K562 (cell line): ENCODE measurements at regions not wholly inside any gene's neighbourhood (a gene's known extent, or its start where the extent isn't known, plus 50 kb on each side); places are given as distances from the start of the nearest gene placed in this dataset.

Source experiments
- ATAC-seq: fragments of 200-7000 bp; cut with Tn5 transposase; 3 replicates; pipeline ENCODE4 v1.9.1; 2020; ENCODE audit warnings: moderate library complexity
- BruUV-seq: library from RNA; stranded (reverse); fragments of 400-500 nt; replicated peaks from 2 replicates; lab custom pipeline; 2021; lab: Mats Ljungman, UMichigan
- CTCF ChIA-PET: fragments of 300-600 bp; formaldehyde crosslinking; extraction: SDS; loops from one replicate; lab custom pipeline; 2021; ENCODE audit warnings: low intra/inter-chr PET ratio; lab: Yijun Ruan, JAX
- POLR2A ChIA-PET: fragments of 300-600, 350-650 bp; sonication (Branson Sonifier 250); formaldehyde crosslinking; extraction: SDS; loops from one replicate; lab custom pipeline; 2021; ENCODE audit warnings: antibody characterized with exemption, inconsistent platforms; lab: Yijun Ruan, JAX
- DNase-seq, 4 experiments: peaks; one replicate each; pipeline versions ENCODE4 v3.0.0 to v3.0.0-alpha.2; 2011 to 2018; ENCODE audit warnings: low spot score in 3 of 4, mixed read lengths in 3 of 4; ENCODE audit errors: extremely low read depth in 1 of 4
- FAIRE-seq: peaks from 2 replicates; lab custom pipeline; 2011; peaks lifted over from hg19 to GRCh38; lab: Jason Lieb, UNC
- H2AFZ ChIP-seq: 2 replicates; pipeline ENCODE4 v1.6.0; 2011; ENCODE audit warnings: low read depth, low read length, control low read depth, inconsistent platforms
- H3K27ac ChIP-seq: fragments of 200-600 bp; 3 replicates; pipeline ENCODE4 v1.8.0; 2011; ENCODE audit warnings: low read depth, mild to moderate bottlenecking, control low read depth, inconsistent platforms, low read length, moderate library complexity, mixed read lengths; ENCODE audit errors: extremely low read depth
- H3K27me3 ChIP-seq, 2 experiments: fragments of 300-600 bp in 1 of 2; 2 replicates in 1 of 2; 3 replicates in 1 of 2; pipeline versions ENCODE4 v1.6.0 to v1.8.0; 2011; ENCODE audit warnings: inconsistent platforms in 2 of 2, low read length in 2 of 2, mild to moderate bottlenecking in 1 of 2, mixed read lengths in 1 of 2, moderate library complexity in 1 of 2; ENCODE audit not compliant: control insufficient read depth in 2 of 2, insufficient read depth in 2 of 2
- H3K36me3 ChIP-seq: fragments of 300-600 bp; 3 replicates; pipeline ENCODE4 v1.8.0; 2011; ENCODE audit warnings: mild to moderate bottlenecking, low read length, inconsistent platforms; ENCODE audit not compliant: control insufficient read depth, insufficient read depth
- H3K4me1 ChIP-seq, 2 experiments: fragments of 200-600 bp in 1 of 2; replicated peaks in 1 of 2; 2 replicates in 1 of 2; 3 replicates in 1 of 2; pipeline versions ENCODE4 v1.5.1 to v1.8.0; 2011; ENCODE audit warnings: inconsistent platforms in 2 of 2, low read length in 2 of 2, mild to moderate bottlenecking in 1 of 2, mixed read lengths in 1 of 2, moderate library complexity in 1 of 2; ENCODE audit not compliant: control insufficient read depth in 2 of 2, insufficient read depth in 2 of 2
- H3K4me2 ChIP-seq: 2 replicates; pipeline ENCODE4 v1.6.1; 2011; ENCODE audit warnings: low read length, control low read depth, inconsistent platforms, mixed read lengths; ENCODE audit not compliant: insufficient read depth
- H3K4me3 ChIP-seq: fragments of 200-600 bp; sonication (generic), shearing (Covaris generic); 2 replicates; pipeline ENCODE4 v1.5.1; 2016; ENCODE audit warnings: control low read depth, inconsistent platforms
- H3K79me2 ChIP-seq: fragments of 200-600 bp; 3 replicates; pipeline ENCODE4 v1.8.0; 2011; ENCODE audit warnings: low read length, inconsistent platforms; ENCODE audit not compliant: control insufficient read depth, insufficient read depth
- H3K9ac ChIP-seq, 2 experiments: 2 replicates each; pipeline versions ENCODE4 v1.6.0 to v1.6.1; 2011; ENCODE audit warnings: low read depth in 2 of 2, low read length in 2 of 2, control low read depth in 1 of 2, inconsistent platforms in 1 of 2, mild to moderate bottlenecking in 1 of 2, mixed read lengths in 1 of 2; ENCODE audit not compliant: insufficient read depth in 1 of 2
- H3K9me1 ChIP-seq: one replicate; pipeline ENCODE4 v1.6.0; 2011; ENCODE audit warnings: inconsistent platforms, mild to moderate bottlenecking, low read length, moderate library complexity; ENCODE audit not compliant: control insufficient read depth, insufficient read depth
- H3K9me3 ChIP-seq: replicated peaks from 2 replicates; pipeline ENCODE4 v1.5.1; 2011; ENCODE audit warnings: low read depth, low read length, inconsistent platforms; ENCODE audit not compliant: control insufficient read depth, insufficient read depth
- H4K20me1 ChIP-seq: replicated peaks from 2 replicates; pipeline ENCODE4 v1.6.1; 2011; ENCODE audit warnings: low read length, inconsistent platforms, mixed read lengths; ENCODE audit not compliant: control insufficient read depth, insufficient read depth
- ASH1L ChIP-seq: fragments of 450-650 bp; IDR thresholded peaks from 2 replicates; pipeline ENCODE4 v1.6.1; 2018; ENCODE audit warnings: borderline replicate concordance, mild to moderate bottlenecking, low read depth; ENCODE audit not compliant: partially characterized antibody
- ATF1 ChIP-seq, 2 experiments: fragments of 450-650 bp in 1 of 2; IDR thresholded peaks; 2 replicates each; pipeline ENCODE4 v1.6.1; 2016; ENCODE audit warnings: missing compliant biosample characterization in 1 of 2, missing genetic modification characterization in 1 of 2
- C11orf30 ChIP-seq: fragments of 450-650 bp; IDR thresholded peaks from 2 replicates; pipeline ENCODE4 v1.6.1; 2016; ENCODE audit warnings: low read depth, mild to moderate bottlenecking
- CSDE1 ChIP-seq, 2 experiments: fragments of 450-650 bp; IDR thresholded peaks; 2 replicates each; pipeline ENCODE4 v1.6.1; 2016; ENCODE audit warnings: mild to moderate bottlenecking in 1 of 2
- FOXK1 ChIP-seq: sonication (generic); formaldehyde crosslinking; IDR thresholded peaks from 2 replicates; pipeline ENCODE4 v1.8.0; 2022; ENCODE audit warnings: missing genetic modification reagents, mild to moderate bottlenecking, borderline replicate concordance
- HDAC8 ChIP-seq: fragments of 450-650 bp; IDR thresholded peaks from 2 replicates; pipeline ENCODE4 v1.6.1; 2016; ENCODE audit warnings: mild to moderate bottlenecking, missing genetic modification characterization, moderate library complexity, missing compliant biosample characterization
- HIVEP1 ChIP-seq: fragments of 250-450 bp; sonication (Bioruptor Pico); IDR thresholded peaks from 2 replicates; pipeline ENCODE4 v1.4.0; 2020; ENCODE audit warnings: mild to moderate bottlenecking
- LARP7 ChIP-seq: fragments of 450-650 bp; IDR thresholded peaks from 2 replicates; pipeline ENCODE4 v1.6.1; 2016
- MAFF ChIP-seq: IDR thresholded peaks from 2 replicates; pipeline ENCODE4 v1.6.1; 2012; ENCODE audit warnings: low read length, improper control_type of control experiment
- MAFK ChIP-seq: IDR thresholded peaks from 2 replicates; pipeline ENCODE4 v1.6.1; 2011; ENCODE audit warnings: low read length, improper control_type of control experiment
- MBD2 ChIP-seq: sonication (generic); IDR thresholded peaks from 2 replicates; pipeline ENCODE4 v1.6.1; 2016; ENCODE audit warnings: low read depth, borderline replicate concordance
- MTA1 ChIP-seq: fragments of 450-650 bp; IDR thresholded peaks from 2 replicates; pipeline ENCODE4 v1.6.1; 2017; ENCODE audit warnings: borderline replicate concordance
- MYC ChIP-seq, 2 experiments: fragments of 250-450 bp in 1 of 2; sonication (Bioruptor Pico) in 1 of 2; IDR thresholded peaks; 2 replicates each; pipeline versions ENCODE4 v1.5.1 to v1.6.1; 2012 to 2021; ENCODE audit warnings: low read depth in 2 of 2, borderline replicate concordance in 1 of 2, improper control_type of control experiment in 1 of 2, low read length in 1 of 2, mild to moderate bottlenecking in 1 of 2, moderate library complexity in 1 of 2
- RBBP5 ChIP-seq: fragments of 200-600 bp; sonication (generic); IDR thresholded peaks from 2 replicates; pipeline ENCODE4 v1.6.1; 2012; ENCODE audit warnings: borderline replicate concordance, mild to moderate bottlenecking, low read length, control low read depth, inconsistent platforms; ENCODE audit not compliant: insufficient read depth, poor library complexity, severe bottlenecking
- RFX1 ChIP-seq: fragments of 450-650 bp; IDR thresholded peaks from 2 replicates; pipeline ENCODE4 v1.6.1; 2016; ENCODE audit warnings: mild to moderate bottlenecking, moderate library complexity
- RFX5 ChIP-seq: IDR thresholded peaks from 2 replicates; pipeline ENCODE4 v1.6.1; 2011; ENCODE audit warnings: low read depth, mild to moderate bottlenecking, improper control_type of control experiment, low read length
- SMARCA5 ChIP-seq: fragments of 450-650 bp; IDR thresholded peaks from 2 replicates; pipeline ENCODE4 v1.6.1; 2016
- TGIF2 ChIP-seq: sonication (generic); formaldehyde crosslinking; IDR thresholded peaks from 2 replicates; pipeline ENCODE4 v1.8.1; 2022; ENCODE audit warnings: mild to moderate bottlenecking, missing genetic modification reagents, moderate library complexity
- ZBTB2 ChIP-seq: fragments of 450-650 bp; IDR thresholded peaks from 2 replicates; pipeline ENCODE4 v1.6.1; 2016; ENCODE audit warnings: antibody characterized with exemption
- ZNF316 ChIP-seq: fragments of 450-650 bp; IDR thresholded peaks from 2 replicates; pipeline ENCODE4 v1.6.1; 2016
- WGBS: fragments of 100-300 bp; shearing (Covaris generic); methylation state at CpG from one replicate; pipeline ENCODE4 v1.1.6; 2016; ENCODE audit warnings: low coverage, mixed read lengths; ENCODE audit not compliant: insufficient coverage; ENCODE audit errors: missing lambda C conversion rate; 5-methylcytosine and 5-hydroxymethylcytosine counted together
- in situ Hi-C: fragments of 300-500 bp; cut with MboI; formaldehyde crosslinking; loops from 4 replicates; pipeline ENCODE4 v1.15.0; 2018; ENCODE audit warnings: inconsistent platforms, mixed read lengths
- intact Hi-C: fragments of 100-400 bp; cut with micrococcal nuclease; formaldehyde crosslinking; loops from 2 replicates; pipeline ENCODE4 v1.14.2; 2022

GRCh38 chr1:73756817-73757216 lies 441.2 kb downstream of the LRRIQ3 start:
- no peak for FAIRE-seq
- Histone ChIP-seq H3K9me3 (no peaks in the 10 kb centered on the region), H3K79me2 (no peaks in the 10 kb centered on the region), H3K27ac (no peak overlapping the region), H3K4me1 (no peaks in the 10 kb centered on the region), H3K9ac (no peak overlapping the region), H3K9me1 (no peaks in the 10 kb centered on the region), H3K4me2 (no peak overlapping the region), H2AFZ (no peak overlapping the region), H3K4me3 (no peak overlapping the region), H3K36me3 (no peaks in the 10 kb centered on the region), H3K27me3 (no peaks in the 10 kb centered on the region), H4K20me1 (no peaks in the 10 kb centered on the region)
- no peak for ATAC-seq
- in situ Hi-C loops, result no loop called here
- ChIA-PET CTCF (no interaction called here), POLR2A (no interaction called here)
- intact Hi-C loops, result no loop called here
- TF ChIP-seq HDAC8 (tag) (no peak), RBBP5 (no peak), ZNF316 (peak; percentile 63), SMARCA5 (no peak), MBD2 (no peak), MAFK (no peak; the same call in 1 of the 2 replicates), MAFF (peak; percentile 21; the same call in 1 of the 2 replicates), C11orf30 (peak; percentile 37; the same call in 1 of the 2 replicates)
- DNase-seq, result no peak
- no TSS peak for BruUV-seq
- WGBS, result 0% methylated on average over 2 of the region's 2 CpGs

- Histone ChIP-seq H3K36me3 (no peaks in the 10 kb centered on the region), H3K4me3 (no peak overlapping the region), H3K9me3 (no peaks in the 10 kb centered on the region), H3K4me1 (no peaks in the 10 kb centered on the region), H4K20me1 (no peaks in the 10 kb centered on the region), H3K4me2 (no peak overlapping the region), H2AFZ (no peak overlapping the region), H3K9ac (no peak overlapping the region), H3K27me3 (no peaks in the 10 kb centered on the region), H3K9me1 (no peaks in the 10 kb centered on the region), H3K27ac (no peak overlapping the region), H3K79me2 (no peaks in the 10 kb centered on the region)
- intact Hi-C loops (no loop called here), in situ Hi-C loops (no loop called here)
- ChIA-PET CTCF (no interaction called here), POLR2A (no interaction called here)
- DNase-seq (no peak), ATAC-seq (no peak), FAIRE-seq (no peak)
- BruUV-seq, result no TSS peak
- WGBS, result 3% methylated on average over 2 of the region's 2 CpGs
- TF ChIP-seq MYC (IDR thresholded peaks at IDR 0.05; ENCODE audit: low read depth, low read length) (no peak), MYC (CRISPR knock-in tag; IDR thresholded peaks at IDR 0.05; ENCODE audit: borderline replicate concordance, low read depth) (no peak), ZBTB2 (no peak), LARP7 (no peak), CSDE1 (IDR thresholded peaks at IDR 0.05) (no peak), MTA1 (no peak), RFX1 (no peak), HIVEP1 (CRISPR knock-in tag) (no peak), RFX5 (no peak), FOXK1 (CRISPR knock-in tag) (no peak), TGIF2 (CRISPR knock-in tag) (no peak), ASH1L (no peak), ATF1 (CRISPR knock-in tag; IDR thresholded peaks at IDR 0.05) (no peak), ATF1 (tag; IDR thresholded peaks at IDR 0.05) (no peak)
Measured at GRCh38 chr1:73755649-73756048, 442.3 kb downstream of the LRRIQ3 start.
